ENCODE measurements at regions not wholly inside any gene's neighbourhood (a gene's known extent, or its start where the extent isn't known, plus 50 kb on each side); places are given as distances from the start of the nearest gene placed in this dataset.
"Not testable (repeated sequence)": the region's sequence is repeated elsewhere in the genome, so short reads cannot be mapped to it uniquely, and the experiment has no call there.

GRCh38 chr6:23826572-23826971 lies 299.4 kb upstream of the NRSN1 start:
- H3K4me3 ChIP-seq (replicated peaks in 1 of 3) = no peak overlapping the region
- no peaks in the 10 kb centered on the region for H3K36me3 ChIP-seq
- H3K27me3 ChIP-seq = no peaks in the 10 kb centered on the region
- 91 to 93% methylated on average over 1 of the region's 1 CpG for WGBS, 2 donors
- intact Hi-C loops (cut with DNase I) = no loop called here
- no peaks in the 10 kb centered on the region for H3K9me3 ChIP-seq
- H3K27ac ChIP-seq = no peak overlapping the region
- DNase-seq = no peak
- no peaks in the 10 kb centered on the region for H3K4me1 ChIP-seq
- no peak for TF ChIP-seq POLR2A (IDR thresholded peaks at IDR 0.05)
- no peak for TF ChIP-seq CTCF (IDR thresholded peaks at IDR 0.05)

- Histone ChIP-seq H3K4me1 (no peaks in the 10 kb centered on the region), H3K36me3 (no peaks in the 10 kb centered on the region), H3K4me3 (replicated peaks in 1 of 3) (no peak overlapping the region), H3K27me3 (no peaks in the 10 kb centered on the region), H3K9me3 (no peaks in the 10 kb centered on the region), H3K27ac (no peak overlapping the region)
- no peak for DNase-seq
- whole genome bisulfite sequencing, 2 donors = 95 to 98% methylated on average over 6 of the region's 6 CpGs
- intact Hi-C loops (cut with DNase I) = no loop called here
- TF ChIP-seq POLR2A (IDR thresholded peaks at IDR 0.05) = no peak
- TF ChIP-seq CTCF (IDR thresholded peaks at IDR 0.05) = no peak
Measured at GRCh38 chr6:23828861-23829260, 297.2 kb upstream of the NRSN1 start.

- Histone ChIP-seq H3K4me1 (no peaks in the 10 kb centered on the region), H3K27me3 (no peaks in the 10 kb centered on the region), H3K27ac (no peak overlapping the region), H3K9me3 (no peaks in the 10 kb centered on the region), H3K36me3 (no peaks in the 10 kb centered on the region), H3K4me3 (replicated peaks in 1 of 3) (no peak overlapping the region)
- WGBS, 2 donors = 92 to 98% methylated on average over 1 of the region's 1 CpG
- intact Hi-C loops (cut with DNase I) = no loop called here
- TF ChIP-seq CTCF (IDR thresholded peaks at IDR 0.05) (no peak), POLR2A (IDR thresholded peaks at IDR 0.05) (no peak)
- no peak for DNase-seq
Measured at GRCh38 chr6:23841116-23841515, 284.9 kb upstream of the NRSN1 start.

- Histone ChIP-seq H3K4me3 (replicated peaks in 1 of 3) (no peak overlapping the region), H3K9me3 (no peaks in the 10 kb centered on the region), H3K27me3 (no peaks in the 10 kb centered on the region), H3K27ac (no peak overlapping the region), H3K4me1 (no peaks in the 10 kb centered on the region), H3K36me3 (no peaks in the 10 kb centered on the region)
- DNase-seq = no peak
- WGBS, 2 donors = 83 to 85% methylated on average over 3 of the region's 3 CpGs
- intact Hi-C loops (cut with DNase I) = no loop called here
- TF ChIP-seq POLR2A (IDR thresholded peaks at IDR 0.05) (no peak), CTCF (IDR thresholded peaks at IDR 0.05) (no peak)
Measured at GRCh38 chr6:23842760-23843159, 283.3 kb upstream of the NRSN1 start.

- no peaks in the 10 kb centered on the region for H3K36me3 ChIP-seq
- intact Hi-C loops (cut with DNase I) = no loop called here
- WGBS, 2 donors = 63 to 72% methylated on average over 1 of the region's 1 CpG
Measured at GRCh38 chr6:23851522-23851921, 274.5 kb upstream of the NRSN1 start.

GRCh38 chr6:23853566-23854133 lies 272.4 kb upstream of the NRSN1 start:
- H3K4me3 ChIP-seq (replicated peaks in 1 of 3); H3K27me3 ChIP-seq; H3K4me1 ChIP-seq; DNase-seq; H3K9me3 ChIP-seq; intact Hi-C loops (cut with DNase I); H3K36me3 ChIP-seq; H3K27ac ChIP-seq: not testable (repeated sequence)
- 85 to 94% methylated on average over 2 to 3 of the region's 18 CpGs for WGBS, 2 donors

More at GRCh38 chr6:23851522-23851921, 274.5 kb upstream of the NRSN1 start:
- TF ChIP-seq POLR2A (IDR thresholded peaks at IDR 0.05) = no peak
- no peak for TF ChIP-seq CTCF (IDR thresholded peaks at IDR 0.05)
- H3K27ac ChIP-seq = no peak overlapping the region
- H3K9me3 ChIP-seq = no peaks in the 10 kb centered on the region
- DNase-seq = no peak
- H3K4me3 ChIP-seq (replicated peaks in 1 of 3) = no peak overlapping the region
- H3K27me3 ChIP-seq = no peaks in the 10 kb centered on the region
- H3K4me1 ChIP-seq = no peaks in the 10 kb centered on the region

- DNase-seq; H3K4me3 ChIP-seq (replicated peaks in 1 of 3); intact Hi-C loops (cut with DNase I); H3K9me3 ChIP-seq; H3K36me3 ChIP-seq; H3K27ac ChIP-seq; H3K27me3 ChIP-seq; H3K4me1 ChIP-seq: not testable (repeated sequence)
- WGBS, 2 donors = 96 to 97% methylated on average over 21 to 22 of the region's 22 CpGs
Measured at GRCh38 chr6:23854154-23854553, 271.9 kb upstream of the NRSN1 start.

Data from thyroid gland (tissue), 4 donors.